ENCODE measurements at regions not wholly inside any gene's neighbourhood (a gene's known extent, or its start where the extent isn't known, plus 50 kb on each side); places are given as distances from the start of the nearest gene placed in this dataset.

DNA sequence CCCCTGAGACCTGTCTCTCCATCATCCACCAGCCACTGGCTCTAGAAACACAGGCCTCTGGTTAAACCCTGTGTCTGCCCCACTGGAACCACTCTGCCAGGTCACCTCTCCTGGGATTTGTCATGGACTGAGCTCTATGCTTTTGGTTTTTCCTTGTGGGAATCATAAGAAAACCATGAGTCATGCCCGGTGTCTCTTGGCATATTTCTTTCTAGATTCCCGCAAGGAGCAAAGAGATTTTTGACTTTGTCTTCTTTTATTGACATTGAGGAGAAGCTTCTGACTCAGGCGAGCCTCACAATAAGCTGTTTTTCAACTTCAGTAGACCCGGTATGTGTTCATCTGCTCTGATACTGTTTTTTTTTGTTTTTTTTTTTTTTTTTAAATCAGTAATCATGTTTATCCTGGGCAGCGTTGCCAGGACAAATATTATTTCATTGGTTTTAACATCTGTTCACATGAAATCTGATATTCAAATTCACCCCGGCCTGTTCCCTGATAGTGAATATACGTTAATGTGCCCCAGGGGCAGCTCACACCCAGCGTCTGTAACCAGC, 207.1 kb downstream of the ACKR3 start:
- Histone ChIP-seq H3K27ac (no peak overlapping the region), H3K4me1 (no peaks in the 10 kb centered on the region), H3K4me3 (no peak overlapping the region), H3K36me3 (no peaks in the 10 kb centered on the region), H3K9me3 (no peaks in the 10 kb centered on the region), H3K27me3 (ENCODE audit: low read depth) (no peaks in the 10 kb centered on the region)
- intact Hi-C loops (cut with DNase I), result no loop called here
- no peak for ATAC-seq
- TF ChIP-seq, protein P1, sequence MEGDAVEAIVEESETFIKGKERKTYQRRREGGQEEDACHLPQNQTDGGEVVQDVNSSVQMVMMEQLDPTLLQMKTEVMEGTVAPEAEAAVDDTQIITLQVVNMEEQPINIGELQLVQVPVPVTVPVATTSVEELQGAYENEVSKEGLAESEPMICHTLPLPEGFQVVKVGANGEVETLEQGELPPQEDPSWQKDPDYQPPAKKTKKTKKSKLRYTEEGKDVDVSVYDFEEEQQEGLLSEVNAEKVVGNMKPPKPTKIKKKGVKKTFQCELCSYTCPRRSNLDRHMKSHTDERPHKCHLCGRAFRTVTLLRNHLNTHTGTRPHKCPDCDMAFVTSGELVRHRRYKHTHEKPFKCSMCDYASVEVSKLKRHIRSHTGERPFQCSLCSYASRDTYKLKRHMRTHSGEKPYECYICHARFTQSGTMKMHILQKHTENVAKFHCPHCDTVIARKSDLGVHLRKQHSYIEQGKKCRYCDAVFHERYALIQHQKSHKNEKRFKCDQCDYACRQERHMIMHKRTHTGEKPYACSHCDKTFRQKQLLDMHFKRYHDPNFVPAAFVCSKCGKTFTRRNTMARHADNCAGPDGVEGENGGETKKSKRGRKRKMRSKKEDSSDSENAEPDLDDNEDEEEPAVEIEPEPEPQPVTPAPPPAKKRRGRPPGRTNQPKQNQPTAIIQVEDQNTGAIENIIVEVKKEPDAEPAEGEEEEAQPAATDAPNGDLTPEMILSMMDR (IDR thresholded peaks at IDR 0.05), result no peak
- no peak for DNase-seq

DNA sequence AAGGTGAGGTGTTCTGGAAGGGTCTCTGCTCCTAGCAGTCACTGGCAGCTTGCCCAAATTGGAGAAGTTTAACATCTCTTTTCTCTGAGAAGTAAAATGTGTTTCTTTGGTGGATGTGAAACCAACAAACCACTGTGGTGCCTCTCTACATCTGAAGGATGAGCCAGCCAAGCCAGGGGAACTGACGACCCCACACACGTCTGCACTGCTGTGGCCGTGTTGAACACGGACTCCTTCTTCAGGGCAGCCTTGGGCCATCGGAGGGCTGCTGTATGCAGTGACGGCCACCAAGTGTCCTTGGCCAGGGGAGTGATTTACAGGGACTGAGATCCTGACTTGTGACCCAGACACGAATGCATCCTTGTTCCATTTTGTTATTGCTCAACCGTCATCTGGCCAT, 207.8 kb downstream of the ACKR3 start:
- Histone ChIP-seq H3K4me1 (no peaks in the 10 kb centered on the region), H3K36me3 (no peaks in the 10 kb centered on the region), H3K27me3 (ENCODE audit: low read depth) (no peaks in the 10 kb centered on the region), H3K27ac (no peak overlapping the region), H3K4me3 (no peak overlapping the region), H3K9me3 (no peaks in the 10 kb centered on the region)
- no peak for ATAC-seq
- no peak for DNase-seq
- intact Hi-C loops (cut with DNase I), result no loop called here
- TF ChIP-seq, protein P1 (IDR thresholded peaks at IDR 0.05), result no peak

DNA sequence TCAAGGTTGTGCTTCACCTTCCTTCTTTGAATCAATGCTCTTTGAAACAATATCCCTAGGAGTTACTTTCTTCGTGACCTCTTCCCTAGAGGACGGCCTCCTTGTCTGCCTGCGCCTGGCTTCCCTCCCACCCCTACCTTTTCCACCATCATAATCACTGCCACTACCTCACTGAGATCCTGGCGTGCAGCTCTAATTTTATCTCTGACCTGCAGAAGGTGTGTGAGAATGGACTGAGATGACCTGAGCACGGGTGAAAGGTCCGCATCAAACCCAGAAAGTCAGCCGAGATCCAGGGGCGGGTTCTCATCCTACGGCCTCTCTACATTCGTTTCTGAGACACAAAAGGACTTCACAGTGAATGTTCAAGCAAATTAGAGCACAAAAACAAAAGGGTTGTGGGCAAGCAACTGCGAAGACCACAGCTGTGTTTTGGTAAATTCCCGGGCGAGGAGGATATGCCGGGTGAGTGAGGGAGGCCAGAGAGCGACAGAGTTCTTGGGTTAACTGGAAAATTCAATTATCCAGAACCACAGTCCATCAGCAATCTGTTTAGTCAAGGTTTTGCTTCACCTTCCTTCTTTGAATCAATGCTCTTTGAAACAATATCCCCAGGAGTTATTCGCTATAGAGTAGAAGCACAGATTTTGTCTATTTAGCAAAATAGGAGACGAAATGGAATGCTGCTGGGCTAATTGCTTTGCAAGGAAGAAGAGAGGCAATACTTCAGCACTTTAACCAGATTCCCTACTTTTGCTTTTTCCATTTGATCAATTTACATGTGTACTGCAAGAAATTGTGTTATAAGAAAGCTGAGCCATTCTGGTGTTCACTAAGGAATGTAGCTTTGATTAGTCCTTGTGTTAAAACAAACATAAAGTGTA, 212.6 kb downstream of the ACKR3 start:
- TF ChIP-seq, protein P1 (IDR thresholded peaks at IDR 0.05), result no peak
- no peak overlapping the region for H3K4me3 ChIP-seq
- H3K36me3 ChIP-seq, result no peaks in the 10 kb centered on the region
- no peaks in the 10 kb centered on the region for H3K27me3 ChIP-seq (ENCODE audit: low read depth)
- no peaks in the 10 kb centered on the region for H3K9me3 ChIP-seq
- H3K27ac ChIP-seq, result no peak overlapping the region
- ATAC-seq (no peak), DNase-seq (no peak)
- no peaks in the 10 kb centered on the region for H3K4me1 ChIP-seq
- intact Hi-C loops (cut with DNase I), result no loop called here

DNA sequence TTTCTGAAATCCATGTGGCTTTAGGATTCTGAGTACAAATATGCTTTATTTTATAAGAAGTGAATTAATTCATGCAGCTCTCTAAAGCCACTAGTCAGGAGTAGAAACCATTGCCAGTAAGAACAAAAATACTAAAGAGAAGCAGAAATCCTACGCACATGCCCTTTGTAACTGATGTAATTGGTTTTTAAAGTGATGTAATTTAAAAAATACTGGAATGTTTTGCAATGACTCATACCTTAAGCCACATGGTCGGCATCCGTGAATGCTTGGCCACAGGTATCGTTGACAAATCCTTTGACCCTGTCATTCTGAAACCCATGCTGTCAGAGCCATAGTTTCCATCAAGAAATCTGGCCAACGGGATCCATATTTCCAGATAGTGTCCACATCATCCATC, 213.3 kb downstream of the ACKR3 start:
- no peaks in the 10 kb centered on the region for H3K4me1 ChIP-seq
- intact Hi-C loops (cut with DNase I), result no loop called here
- no peak overlapping the region for H3K4me3 ChIP-seq
- no peak overlapping the region for H3K27ac ChIP-seq
- H3K9me3 ChIP-seq, result no peaks in the 10 kb centered on the region
- no peaks in the 10 kb centered on the region for H3K36me3 ChIP-seq
- ATAC-seq, result peak in 1 of 2 donors; percentile 54
- TF ChIP-seq, protein P1 (IDR thresholded peaks at IDR 0.05), result no peak
- H3K27me3 ChIP-seq (ENCODE audit: low read depth), result no peaks in the 10 kb centered on the region
- DNase-seq, result no peak

DNA sequence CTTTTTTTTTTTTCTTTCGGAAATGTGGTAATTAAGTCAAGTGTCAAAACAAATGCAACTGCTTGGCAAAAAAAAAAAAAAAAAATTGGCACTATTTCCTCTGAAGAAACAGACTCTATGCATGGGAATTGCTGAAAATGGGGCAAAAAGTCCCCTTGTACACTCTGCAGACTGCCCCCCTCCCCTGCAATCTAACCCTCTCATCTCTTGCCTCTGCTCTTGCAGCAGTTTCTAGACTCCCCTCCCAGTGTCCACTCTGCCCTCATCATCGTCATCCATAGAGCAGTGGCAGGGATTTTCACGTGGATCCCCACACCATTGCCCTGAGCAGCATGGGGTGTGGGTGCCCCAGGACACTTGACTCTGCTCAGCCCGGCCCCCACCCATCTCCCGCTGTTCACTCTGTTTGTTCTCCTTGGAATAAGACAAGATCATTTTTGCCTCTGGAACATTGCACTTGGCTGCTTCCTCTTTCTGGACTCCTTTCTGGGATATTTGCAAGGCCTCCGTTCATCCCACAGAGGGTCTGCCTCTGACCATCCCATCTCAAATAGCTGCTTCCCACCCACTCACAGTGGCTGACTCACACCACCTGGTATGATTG, 213.9 kb downstream of the ACKR3 start:
- H3K36me3 ChIP-seq, result no peaks in the 10 kb centered on the region
- intact Hi-C loops (cut with DNase I), result no loop called here

More for the DNA sequence above, 213.9 kb downstream of the ACKR3 start:
- TF ChIP-seq, protein P1 (IDR thresholded peaks at IDR 0.05), result no peak
- DNase-seq, result no peak
- no peak overlapping the region for H3K27ac ChIP-seq
- H3K4me1 ChIP-seq, result no peaks in the 10 kb centered on the region
- H3K4me3 ChIP-seq, result no peak overlapping the region
- peak; percentile 25 to 33 for ATAC-seq
- H3K9me3 ChIP-seq, result no peaks in the 10 kb centered on the region
- H3K27me3 ChIP-seq (ENCODE audit: low read depth), result no peaks in the 10 kb centered on the region

All from lower lobe of right lung (tissue), 2 donors.